NB4 (cell line): ENCODE measurements at regions not wholly inside any gene's neighbourhood (a gene's known extent, or its start where the extent isn't known, plus 50 kb on each side); places are given as distances from the start of the nearest gene placed in this dataset.

Experiments
- DNase-seq: peaks from one replicate; pipeline ENCODE4 v3.0.0; 2010; ENCODE audit warnings: low read depth
- H3K4me3 ChIP-seq: one replicate; pipeline ENCODE4 v1.5.1; 2011; ENCODE audit warnings: mild to moderate bottlenecking, low read depth, low read length, moderate library complexity
- MYC ChIP-seq: IDR thresholded peaks from 2 replicates; pipeline ENCODE4 v1.6.1; 2011; ENCODE audit warnings: low read depth, low read length
- POLR2A ChIP-seq: IDR thresholded peaks from 2 replicates; pipeline ENCODE4 v1.6.1; 2011; ENCODE audit warnings: mild to moderate bottlenecking; ENCODE audit not compliant: insufficient read length; ENCODE audit errors: extremely low read depth
- TF ChIP-seq, protein P1 (sequence below): IDR thresholded peaks from one replicate; pipeline ENCODE4 v1.5.1; 2012; ENCODE audit warnings: low read depth, low read length
- TF ChIP-seq, protein P2 (sequence below): IDR thresholded peaks from 2 replicates; pipeline ENCODE4 v1.6.1; 2011; ENCODE audit warnings: low read depth, low read length

DNA sequence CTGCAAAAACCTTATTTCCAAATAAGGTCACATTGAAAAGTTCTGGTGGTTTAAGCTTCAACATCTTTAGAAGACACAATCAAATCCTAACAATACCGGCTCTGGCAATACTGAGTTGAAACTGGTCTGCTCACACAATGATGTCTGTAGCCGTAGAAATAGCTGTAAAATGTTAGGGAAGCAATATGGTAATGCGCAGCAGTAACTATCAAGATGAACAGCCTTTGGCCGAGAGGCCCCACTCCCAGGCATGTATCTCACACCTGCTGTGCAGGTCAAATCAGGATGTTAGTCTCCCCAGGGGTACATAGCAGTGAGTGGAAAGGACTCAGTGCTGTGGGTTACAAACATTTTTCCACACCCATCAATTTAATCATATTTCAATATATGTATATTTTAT is 207.1 kb downstream of the KATNAL1 start:
- TF ChIP-seq, protein P1, sequence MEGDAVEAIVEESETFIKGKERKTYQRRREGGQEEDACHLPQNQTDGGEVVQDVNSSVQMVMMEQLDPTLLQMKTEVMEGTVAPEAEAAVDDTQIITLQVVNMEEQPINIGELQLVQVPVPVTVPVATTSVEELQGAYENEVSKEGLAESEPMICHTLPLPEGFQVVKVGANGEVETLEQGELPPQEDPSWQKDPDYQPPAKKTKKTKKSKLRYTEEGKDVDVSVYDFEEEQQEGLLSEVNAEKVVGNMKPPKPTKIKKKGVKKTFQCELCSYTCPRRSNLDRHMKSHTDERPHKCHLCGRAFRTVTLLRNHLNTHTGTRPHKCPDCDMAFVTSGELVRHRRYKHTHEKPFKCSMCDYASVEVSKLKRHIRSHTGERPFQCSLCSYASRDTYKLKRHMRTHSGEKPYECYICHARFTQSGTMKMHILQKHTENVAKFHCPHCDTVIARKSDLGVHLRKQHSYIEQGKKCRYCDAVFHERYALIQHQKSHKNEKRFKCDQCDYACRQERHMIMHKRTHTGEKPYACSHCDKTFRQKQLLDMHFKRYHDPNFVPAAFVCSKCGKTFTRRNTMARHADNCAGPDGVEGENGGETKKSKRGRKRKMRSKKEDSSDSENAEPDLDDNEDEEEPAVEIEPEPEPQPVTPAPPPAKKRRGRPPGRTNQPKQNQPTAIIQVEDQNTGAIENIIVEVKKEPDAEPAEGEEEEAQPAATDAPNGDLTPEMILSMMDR = no peak
- TF ChIP-seq POLR2A = no peak
- TF ChIP-seq, protein P2, sequence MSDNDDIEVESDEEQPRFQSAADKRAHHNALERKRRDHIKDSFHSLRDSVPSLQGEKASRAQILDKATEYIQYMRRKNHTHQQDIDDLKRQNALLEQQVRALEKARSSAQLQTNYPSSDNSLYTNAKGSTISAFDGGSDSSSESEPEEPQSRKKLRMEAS = no peak
- no peak for TF ChIP-seq MYC
- no peak for DNase-seq
- no peak overlapping the region for H3K4me3 ChIP-seq

GRCh38 chr13:30097701-30098100 is 209.7 kb downstream of the KATNAL1 start:
- no peak overlapping the region for H3K4me3 ChIP-seq
- TF ChIP-seq POLR2A (no peak), MYC (no peak)
- TF ChIP-seq, protein P2 = no peak
- TF ChIP-seq, protein P1 = no peak
- DNase-seq = no peak

DNA sequence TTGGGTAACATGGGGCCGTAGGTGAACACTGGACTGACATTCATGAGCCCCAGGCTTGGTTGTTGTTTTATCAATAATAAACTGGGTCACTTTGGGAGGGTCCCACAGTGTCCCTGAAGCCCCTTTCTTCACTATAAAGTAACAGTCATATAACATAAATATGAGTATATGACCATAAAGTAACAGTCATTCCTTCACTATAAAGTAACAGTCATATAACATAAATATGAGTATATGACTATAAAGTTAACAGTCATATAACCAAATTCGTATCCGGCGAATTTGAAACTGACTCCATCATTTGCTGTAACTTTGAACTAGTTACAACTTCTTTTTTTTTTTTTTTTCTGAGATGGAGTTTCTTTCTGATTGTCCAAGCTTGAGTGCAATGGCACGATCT is 210.3 kb downstream of the KATNAL1 start:
- DNase-seq = no peak
- no peak overlapping the region for H3K4me3 ChIP-seq
- no peak for TF ChIP-seq MYC
- TF ChIP-seq, protein P1 = no peak
- no peak for TF ChIP-seq POLR2A

GRCh38 chr13:30094015-30094414 is 213.3 kb downstream of the KATNAL1 start:
- no peak for DNase-seq
- TF ChIP-seq, protein P1 = no peak
- TF ChIP-seq MYC (no peak), POLR2A (no peak)
- TF ChIP-seq, protein P2 = no peak
- no peak overlapping the region for H3K4me3 ChIP-seq

- no peak overlapping the region for H3K4me3 ChIP-seq
- DNase-seq = no peak
- TF ChIP-seq MYC = no peak
- TF ChIP-seq, protein P2 = no peak
- TF ChIP-seq, protein P1 = no peak
- TF ChIP-seq POLR2A = no peak
These were observed 214.1 kb downstream of the KATNAL1 start for GRCh38 chr13:30093236-30093635.

DNA sequence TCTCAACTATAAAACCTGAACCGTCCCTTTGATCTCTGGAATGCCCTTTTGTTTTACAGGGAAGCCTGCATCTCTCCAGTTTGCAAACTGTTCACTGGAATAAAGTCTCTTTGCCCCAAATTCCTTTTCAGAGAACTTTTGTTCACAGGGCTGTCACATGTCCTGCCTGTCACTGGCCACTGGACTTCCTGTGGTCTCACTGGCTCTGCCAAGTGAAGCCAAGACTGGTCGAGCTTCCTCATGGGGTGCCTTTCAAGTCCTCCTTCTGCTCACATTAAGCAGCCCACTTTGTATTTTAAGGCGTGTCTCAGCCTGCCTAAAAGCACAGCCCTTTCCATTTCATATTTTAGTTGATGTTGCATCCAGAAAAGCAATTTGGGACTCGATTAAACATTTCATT is 215.7 kb downstream of the KATNAL1 start:
- TF ChIP-seq POLR2A (no peak), MYC (no peak)
- TF ChIP-seq, protein P2 = no peak
- TF ChIP-seq, protein P1 = no peak
- DNase-seq = no peak
- H3K4me3 ChIP-seq = no peak overlapping the region
